Fibroblast of lung (primary cell): ENCODE measurements at regions not wholly inside any gene's neighbourhood (a gene's known extent, or its start where the extent isn't known, plus 50 kb on each side); places are given as distances from the start of the nearest gene placed in this dataset.

Source experiments
- DNase-seq, 2 donors: peaks; one replicate each; pipeline versions ENCODE4 v3.0.0 to v3.0.0-alpha.2; 2010; ENCODE audit warnings: low read depth in 2 of 2
- H2AFZ ChIP-seq: 2 replicates; pipeline ENCODE4 v1.5.1; 2012; ENCODE audit warnings: low read length, control low read depth, inconsistent platforms
- H3K27ac ChIP-seq: 2 replicates; pipeline ENCODE4 v1.5.1; 2011; ENCODE audit warnings: low read length, control low read depth; ENCODE audit not compliant: insufficient read depth
- H3K27me3 ChIP-seq: 2 replicates; pipeline ENCODE4 v1.5.1; 2011; ENCODE audit warnings: mild to moderate bottlenecking, low read length; ENCODE audit not compliant: control insufficient read depth, insufficient read depth
- H3K36me3 ChIP-seq: 2 replicates; pipeline ENCODE4 v1.5.1; 2011; ENCODE audit warnings: low read length; ENCODE audit not compliant: control insufficient read depth, insufficient read depth
- H3K4me1 ChIP-seq: 2 replicates; pipeline ENCODE4 v1.5.1; 2011; ENCODE audit warnings: low read length; ENCODE audit not compliant: control insufficient read depth, insufficient read depth; ENCODE audit errors: extremely low read depth
- H3K4me2 ChIP-seq: 2 replicates; pipeline ENCODE4 v1.5.1; 2011; ENCODE audit warnings: low read length, control low read depth; ENCODE audit not compliant: insufficient read depth; ENCODE audit errors: extremely low read depth
- H3K4me3 ChIP-seq, 4 experiments: fragments of 200-600 bp in 1 of 4; sonication (generic) in 1 of 4; replicated peaks in 1 of 4; 2 replicates each; pipeline ENCODE4 v1.5.1; 2011 to 2016; ENCODE audit warnings: low read length in 4 of 4, low read depth in 3 of 4, mild to moderate bottlenecking in 3 of 4, control low read depth in 2 of 4, inconsistent platforms in 1 of 4, mixed read lengths in 1 of 4; ENCODE audit not compliant: insufficient read depth in 1 of 4; ENCODE audit errors: control extremely low read depth in 1 of 4
- H3K79me2 ChIP-seq: 2 replicates; pipeline ENCODE4 v1.5.1; 2012; ENCODE audit warnings: mild to moderate bottlenecking, low read length, inconsistent platforms; ENCODE audit not compliant: control insufficient read depth, insufficient read depth
- H3K9ac ChIP-seq: 2 replicates; pipeline ENCODE4 v1.5.1; 2011; ENCODE audit warnings: mild to moderate bottlenecking, low read length, control low read depth; ENCODE audit not compliant: insufficient read depth
- H3K9me3 ChIP-seq: 2 replicates; pipeline ENCODE4 v1.5.1; 2012; ENCODE audit warnings: low read depth, low read length; ENCODE audit not compliant: control insufficient read depth, insufficient read depth
- H4K20me1 ChIP-seq: 2 replicates; pipeline ENCODE4 v1.5.1; 2011; ENCODE audit warnings: low read length; ENCODE audit not compliant: control insufficient read depth, insufficient read depth; ENCODE audit errors: extremely low read depth
- EZH2 ChIP-seq: IDR thresholded peaks from 2 replicates; pipeline ENCODE4 v1.5.1; 2012; ENCODE audit warnings: low read length, control low read depth, mild to moderate bottlenecking; ENCODE audit errors: missing control alignments
- TF ChIP-seq, protein P1 (sequence below), 2 donors: IDR thresholded peaks in 1 of 2; conservative IDR thresholded peaks in 1 of 2; 1 replicate in 1 of 2; 2 replicates in 1 of 2; pipeline ENCODE4 v1.5.1; 2011 to 2012; ENCODE audit warnings: low read length in 2 of 2, control low read depth in 1 of 2, inconsistent platforms in 1 of 2, low read depth in 1 of 2, mild to moderate bottlenecking in 1 of 2

DNA sequence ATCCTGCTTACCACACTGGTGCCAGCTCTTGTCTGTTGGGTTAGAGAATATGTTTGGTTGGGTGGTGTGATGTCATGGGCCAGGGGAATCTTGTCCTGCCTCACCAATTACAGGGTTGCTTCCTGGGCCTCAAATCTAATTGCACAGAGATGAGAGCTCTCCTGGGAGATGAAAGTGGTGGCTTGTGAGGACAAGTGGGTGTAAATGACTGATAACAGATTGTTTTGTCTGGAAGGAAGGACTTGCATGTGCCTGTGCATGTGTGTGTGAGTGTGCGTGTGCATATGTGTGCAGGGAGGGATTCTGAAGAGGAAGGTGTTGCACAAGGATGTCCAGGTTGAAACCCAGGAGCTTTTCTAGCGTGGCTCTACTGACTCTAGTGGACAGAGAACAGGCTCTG is 271.9 kb downstream of the LOXHD1 start:
- H2AFZ ChIP-seq, result no peak overlapping the region
- H3K27me3 ChIP-seq, result no peaks in the 10 kb centered on the region
- H3K4me3 ChIP-seq, result no peak overlapping the region
- no peak overlapping the region for H3K9ac ChIP-seq
- H3K4me2 ChIP-seq, result no peak overlapping the region
- H3K27ac ChIP-seq, result no peak overlapping the region
- H4K20me1 ChIP-seq, result no peaks in the 10 kb centered on the region
- no peaks in the 10 kb centered on the region for H3K79me2 ChIP-seq
- no peaks in the 10 kb centered on the region for H3K36me3 ChIP-seq
- TF ChIP-seq, protein P1, sequence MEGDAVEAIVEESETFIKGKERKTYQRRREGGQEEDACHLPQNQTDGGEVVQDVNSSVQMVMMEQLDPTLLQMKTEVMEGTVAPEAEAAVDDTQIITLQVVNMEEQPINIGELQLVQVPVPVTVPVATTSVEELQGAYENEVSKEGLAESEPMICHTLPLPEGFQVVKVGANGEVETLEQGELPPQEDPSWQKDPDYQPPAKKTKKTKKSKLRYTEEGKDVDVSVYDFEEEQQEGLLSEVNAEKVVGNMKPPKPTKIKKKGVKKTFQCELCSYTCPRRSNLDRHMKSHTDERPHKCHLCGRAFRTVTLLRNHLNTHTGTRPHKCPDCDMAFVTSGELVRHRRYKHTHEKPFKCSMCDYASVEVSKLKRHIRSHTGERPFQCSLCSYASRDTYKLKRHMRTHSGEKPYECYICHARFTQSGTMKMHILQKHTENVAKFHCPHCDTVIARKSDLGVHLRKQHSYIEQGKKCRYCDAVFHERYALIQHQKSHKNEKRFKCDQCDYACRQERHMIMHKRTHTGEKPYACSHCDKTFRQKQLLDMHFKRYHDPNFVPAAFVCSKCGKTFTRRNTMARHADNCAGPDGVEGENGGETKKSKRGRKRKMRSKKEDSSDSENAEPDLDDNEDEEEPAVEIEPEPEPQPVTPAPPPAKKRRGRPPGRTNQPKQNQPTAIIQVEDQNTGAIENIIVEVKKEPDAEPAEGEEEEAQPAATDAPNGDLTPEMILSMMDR (conservative IDR thresholded peaks at IDR 0.05 in 1 of 2, IDR thresholded peaks at IDR 0.05 in 1 of 2; ENCODE audit: low read depth in 1 of 2, low read length in 2 of 2), result no peak
- TF ChIP-seq EZH2, result no peak
- H3K4me1 ChIP-seq, result no peaks in the 10 kb centered on the region
- DNase-seq, result no peak
- no peaks in the 10 kb centered on the region for H3K9me3 ChIP-seq

DNA sequence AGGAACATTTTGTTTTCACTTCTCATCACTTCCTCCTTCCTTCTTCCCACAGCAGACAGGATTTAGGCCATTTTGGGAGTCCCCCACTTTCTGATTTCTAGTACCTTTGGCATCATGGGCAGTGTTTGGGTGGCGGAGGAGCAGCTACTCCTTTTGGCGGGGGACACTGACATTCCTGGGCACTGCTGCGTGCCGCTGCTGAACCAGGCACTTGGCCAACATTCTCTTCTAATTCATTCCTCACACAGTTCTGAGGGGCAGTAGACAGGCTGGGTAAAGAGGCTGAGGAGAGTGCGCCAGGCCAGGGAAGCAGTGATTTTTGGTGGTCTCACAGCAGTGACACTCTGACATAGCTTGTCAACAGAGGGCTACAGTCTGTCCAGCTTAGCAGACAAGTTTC is 270.2 kb downstream of the LOXHD1 start:
- H2AFZ ChIP-seq, result no peak overlapping the region
- H3K36me3 ChIP-seq, result no peaks in the 10 kb centered on the region
- no peaks in the 10 kb centered on the region for H4K20me1 ChIP-seq
- H3K79me2 ChIP-seq, result no peaks in the 10 kb centered on the region
- H3K9me3 ChIP-seq, result no peaks in the 10 kb centered on the region
- H3K4me3 ChIP-seq, result no peak overlapping the region
- H3K27ac ChIP-seq, result no peak overlapping the region
- DNase-seq, result peak in 1 of 2 donors; percentile 24
- H3K27me3 ChIP-seq, result no peaks in the 10 kb centered on the region
- TF ChIP-seq, protein P1 (conservative IDR thresholded peaks at IDR 0.05 in 1 of 2, IDR thresholded peaks at IDR 0.05 in 1 of 2; ENCODE audit: low read depth in 1 of 2, low read length in 2 of 2), result no peak
- TF ChIP-seq EZH2, result no peak
- no peaks in the 10 kb centered on the region for H3K4me1 ChIP-seq
- H3K4me2 ChIP-seq, result no peak overlapping the region
- H3K9ac ChIP-seq, result no peak overlapping the region

DNA sequence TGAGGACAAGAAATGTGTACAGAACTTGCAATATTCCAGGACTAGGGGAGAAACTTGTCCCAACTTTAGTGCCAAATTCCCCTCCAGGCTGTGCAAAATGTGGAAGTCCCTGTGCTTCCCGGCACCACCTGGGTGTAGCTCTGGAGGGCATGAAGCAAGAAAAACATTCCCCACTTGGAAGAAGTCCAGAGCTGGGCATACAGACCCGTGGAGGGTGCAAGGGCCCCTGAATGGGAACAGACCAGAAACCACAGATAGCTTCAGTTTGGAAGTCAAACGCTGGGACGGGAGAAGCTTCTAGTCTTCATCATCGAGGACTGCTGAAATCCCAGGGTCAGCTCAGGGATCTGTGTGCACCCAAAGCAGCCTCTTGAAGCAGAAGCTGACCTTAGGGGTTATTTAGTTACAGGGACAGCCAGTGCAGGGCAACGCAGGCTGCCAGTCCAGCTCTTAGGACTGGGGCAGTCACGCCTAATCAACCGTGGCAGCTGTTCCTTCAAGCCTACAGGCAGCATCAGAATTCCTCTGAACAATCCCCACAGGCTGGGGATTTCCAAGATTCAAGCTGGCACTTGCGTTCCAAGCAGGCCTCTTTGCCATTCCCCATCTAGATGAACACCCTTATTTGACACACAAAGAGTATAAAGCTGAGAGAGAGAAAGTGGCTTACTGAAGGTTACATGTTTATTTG is 269.4 kb downstream of the LOXHD1 start:
- DNase-seq, result peak in 1 of 2 donors; percentile 14
- H3K79me2 ChIP-seq, result no peaks in the 10 kb centered on the region
- H3K4me3 ChIP-seq, result no peak overlapping the region
- H3K9me3 ChIP-seq, result no peaks in the 10 kb centered on the region
- H3K36me3 ChIP-seq, result no peaks in the 10 kb centered on the region
- H3K9ac ChIP-seq, result no peak overlapping the region
- no peaks in the 10 kb centered on the region for H3K27me3 ChIP-seq
- H4K20me1 ChIP-seq, result no peaks in the 10 kb centered on the region
- no peak overlapping the region for H2AFZ ChIP-seq
- H3K27ac ChIP-seq, result no peak overlapping the region
- TF ChIP-seq, protein P1 (conservative IDR thresholded peaks at IDR 0.05 in 1 of 2, IDR thresholded peaks at IDR 0.05 in 1 of 2; ENCODE audit: low read depth in 1 of 2, low read length in 2 of 2), result no peak
- no peak for TF ChIP-seq EZH2
- no peak overlapping the region for H3K4me2 ChIP-seq
- H3K4me1 ChIP-seq, result no peaks in the 10 kb centered on the region
